GM18508 (cell line): ENCODE measurements at regions not wholly inside any gene's neighbourhood (a gene's known extent, or its start where the extent isn't known, plus 50 kb on each side); places are given as distances from the start of the nearest gene placed in this dataset.

ENCODE experiments used
- ATAC-seq: cut with Tn5 transposase; IDR thresholded peaks from one replicate; pipeline ENCODE4 v1.9.1; 2021; ENCODE audit warnings: moderate number of reproducible peaks; ENCODE audit not compliant: insufficient read depth, unreplicated experiment

- ATAC-seq: no peak
Observed at GRCh38 chr12:88977115-88977514, 375.2 kb downstream of the DUSP6 start.

DNA sequence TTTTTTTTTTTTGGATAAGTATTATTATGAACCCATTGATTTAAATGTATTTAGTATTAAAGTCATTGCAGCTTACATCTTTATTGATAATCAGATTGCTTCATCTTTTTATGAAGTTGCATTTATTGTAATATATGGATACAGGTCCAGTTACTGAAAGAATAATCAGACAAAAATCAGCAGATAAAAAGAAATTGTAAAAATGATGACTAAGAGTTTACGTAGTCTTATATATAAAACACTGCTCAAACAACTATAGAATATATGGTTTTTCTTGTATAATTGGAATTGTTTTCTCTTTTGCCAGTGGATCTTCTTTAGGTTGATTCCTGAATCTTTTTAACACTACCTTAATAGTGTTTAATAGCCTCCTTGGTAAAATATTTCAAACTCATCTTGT lies 378.3 kb downstream of the DUSP6 start:
- ATAC-seq: no peak

GRCh38 chr12:88970740-88971139 lies 381.6 kb downstream of the DUSP6 start:
- no peak for ATAC-seq

DNA sequence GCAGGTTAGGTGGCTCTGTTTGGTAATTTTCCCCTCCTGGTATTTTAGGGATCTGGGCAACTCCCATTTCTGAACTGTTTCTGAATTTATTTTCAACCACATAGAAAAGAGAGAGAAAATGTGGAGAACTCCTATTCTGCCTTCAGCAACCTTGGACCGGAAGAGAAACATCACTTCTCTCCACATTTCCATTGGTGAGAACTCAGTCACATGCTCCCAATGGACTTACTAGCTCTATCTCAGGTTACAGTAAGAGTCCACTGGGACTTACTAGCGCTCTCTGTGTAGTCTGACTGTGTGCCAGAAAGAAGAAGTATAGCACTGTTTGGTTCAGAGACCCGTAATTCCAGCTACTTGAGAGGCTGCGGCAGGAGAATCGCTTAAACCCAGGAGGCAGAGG lies 383.2 kb downstream of the DUSP6 start:
- no peak for ATAC-seq

DNA sequence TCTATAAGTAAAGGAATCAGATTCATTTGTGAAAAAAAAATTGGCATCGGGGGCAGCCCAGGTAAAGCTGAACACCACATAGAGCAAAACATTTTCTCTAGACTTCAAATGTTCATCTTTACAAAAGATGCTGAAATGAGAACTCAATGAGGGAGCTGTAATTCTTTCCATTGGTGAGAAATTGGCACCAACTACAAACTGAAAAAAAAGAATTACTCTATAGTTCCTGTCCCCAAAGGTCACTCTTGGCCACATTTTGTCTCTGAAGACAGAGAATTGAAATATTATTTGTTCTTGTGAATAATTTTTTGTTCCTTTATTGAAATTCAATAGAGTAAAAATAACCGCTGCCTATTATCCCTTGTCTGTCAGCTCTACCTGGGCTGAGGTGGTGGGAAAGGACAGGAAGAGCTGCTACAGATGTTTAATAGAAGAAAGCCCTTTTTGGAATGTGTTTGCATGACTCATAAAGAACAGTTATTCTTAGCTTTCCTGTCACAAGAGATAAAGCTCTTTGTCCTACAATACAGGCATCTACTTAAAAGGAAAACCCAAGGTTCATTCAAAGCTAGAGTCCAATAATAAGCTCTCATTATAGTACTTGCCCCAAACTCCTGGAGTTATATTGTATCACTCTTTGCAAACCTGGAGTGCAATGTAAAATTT lies 380.1 kb upstream of the KITLG start:
- no peak for ATAC-seq

GRCh38 chr12:88958946-88959345 lies 378.7 kb upstream of the KITLG start:
- ATAC-seq: no peak

DNA sequence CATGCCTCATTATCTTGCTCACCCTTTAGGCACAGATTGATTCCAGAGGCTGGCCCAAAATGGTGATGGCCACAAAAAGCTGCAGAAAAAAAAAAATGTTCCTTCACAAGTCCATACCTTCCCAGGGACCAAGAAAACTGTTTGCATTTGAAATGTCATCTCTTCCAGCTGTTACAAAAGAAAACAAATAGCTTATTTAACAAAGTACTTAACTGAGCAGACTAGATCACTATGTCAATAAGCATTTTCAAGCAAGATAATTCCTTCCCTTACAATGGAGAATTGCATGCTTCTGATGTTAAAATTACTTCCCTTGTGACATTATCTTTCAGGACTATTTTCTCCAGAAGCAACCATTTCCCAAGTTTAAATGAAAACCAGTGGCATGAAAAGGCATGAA lies 377.9 kb upstream of the KITLG start:
- no peak for ATAC-seq

DNA sequence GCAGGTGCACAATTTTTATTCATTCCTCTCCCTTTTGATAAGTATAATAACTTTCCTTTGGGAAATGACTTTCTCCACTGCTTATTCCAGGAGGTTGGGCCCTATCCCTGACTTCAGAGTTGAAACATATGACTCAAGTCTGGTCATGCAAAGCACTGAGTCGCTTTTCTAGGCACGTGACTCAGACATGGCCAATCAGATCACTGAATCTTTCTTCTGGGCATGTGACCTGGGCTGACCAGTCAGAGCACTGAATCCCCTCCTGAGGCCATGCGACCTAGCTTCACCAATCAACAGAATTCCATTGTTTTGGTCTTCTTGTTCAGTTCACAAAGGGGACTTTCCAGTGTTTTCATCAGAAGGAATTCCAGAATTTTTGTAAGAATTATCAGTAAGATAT lies 377.1 kb upstream of the KITLG start:
- ATAC-seq: no peak

DNA sequence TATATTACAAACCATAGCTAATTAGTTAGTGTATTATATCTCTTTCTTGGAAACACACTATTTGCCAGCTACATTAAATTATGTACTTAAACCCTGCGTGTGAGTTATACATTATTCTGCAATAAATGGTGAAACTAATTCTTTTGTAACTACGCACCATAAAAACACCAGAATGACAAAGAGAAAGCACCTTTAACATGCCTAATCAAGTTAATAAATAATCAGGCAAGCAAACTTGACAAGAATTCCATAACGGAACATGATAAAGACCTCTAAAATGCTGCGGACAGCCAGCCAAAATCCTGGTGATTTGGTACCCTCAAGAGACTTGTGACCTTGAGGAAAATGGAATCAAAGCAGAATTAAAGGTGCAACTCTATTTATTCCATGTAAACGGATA lies 375.3 kb upstream of the KITLG start:
- ATAC-seq: no peak

- ATAC-seq: no peak
Observed at GRCh38 chr12:88953029-88953586, 372.8 kb upstream of the KITLG start.

- no peak for ATAC-seq
Observed at GRCh38 chr12:88952562-88952942, 372.3 kb upstream of the KITLG start.

GRCh38 chr12:88951860-88952561 lies 371.7 kb upstream of the KITLG start:
- no peak for ATAC-seq

GRCh38 chr12:88951177-88951576 lies 370.9 kb upstream of the KITLG start:
- ATAC-seq: no peak

GRCh38 chr12:88947486-88948043 lies 367.3 kb upstream of the KITLG start:
- no peak for ATAC-seq

DNA sequence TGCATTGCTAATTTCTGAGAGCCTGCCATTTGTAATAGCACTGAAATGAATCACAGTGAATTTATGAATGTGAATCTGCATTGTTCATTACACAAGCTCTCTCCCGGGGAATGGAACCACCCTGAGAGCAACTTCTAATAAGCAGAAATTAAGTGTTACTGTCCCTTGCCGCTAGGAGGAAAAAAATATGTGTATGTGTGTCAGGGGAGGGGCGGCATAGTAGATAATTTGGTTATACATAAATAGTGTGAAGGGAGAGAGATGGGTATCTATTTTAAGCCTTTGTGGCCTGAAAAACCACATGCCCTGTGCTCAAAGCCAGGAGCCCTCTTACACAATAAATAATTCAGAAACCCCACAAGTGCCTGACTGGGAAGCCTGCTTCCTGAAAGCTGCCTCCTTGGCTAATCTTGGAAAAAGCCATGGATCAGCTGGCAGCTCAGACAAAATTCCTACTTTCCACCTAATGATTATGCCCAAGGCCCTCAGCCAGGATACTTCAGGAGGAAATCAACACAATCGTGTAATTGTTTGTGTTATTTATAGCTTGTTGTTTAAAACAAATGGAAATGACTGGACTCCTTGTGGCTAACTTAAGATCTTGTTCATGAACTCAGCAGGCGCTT lies 366.2 kb upstream of the KITLG start:
- ATAC-seq: no peak

DNA sequence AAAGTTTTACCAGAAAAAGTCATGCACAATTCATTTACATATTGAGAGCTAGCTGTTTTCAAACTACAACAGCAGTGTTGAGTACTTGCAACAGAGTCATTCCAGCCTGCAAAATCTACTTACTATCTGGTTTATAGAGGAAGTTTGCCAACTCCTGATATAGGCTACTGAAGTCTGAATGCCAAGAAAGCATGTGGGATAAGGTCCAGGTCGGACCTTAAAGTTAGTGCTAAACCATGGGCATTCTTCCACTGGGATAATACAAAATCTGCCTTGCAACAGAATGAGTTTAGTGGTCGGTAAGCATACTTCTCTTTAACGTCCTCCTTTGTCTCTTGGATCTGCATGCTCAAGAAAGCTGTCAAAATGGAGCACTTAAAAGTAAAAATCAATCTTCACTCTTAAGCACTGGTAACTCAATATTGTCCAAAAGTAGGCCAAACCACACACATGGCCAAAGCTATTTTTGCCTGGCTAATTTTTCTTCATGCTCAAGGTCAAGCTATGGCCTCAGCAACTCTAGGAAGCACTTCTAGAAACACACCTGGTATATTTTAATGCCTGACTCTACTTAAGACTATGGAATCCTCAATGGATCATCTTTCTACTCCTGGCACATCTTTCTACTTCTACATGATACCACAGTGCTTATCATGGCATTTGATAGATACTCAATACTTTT lies 364.9 kb upstream of the KITLG start:
- ATAC-seq: no peak

DNA sequence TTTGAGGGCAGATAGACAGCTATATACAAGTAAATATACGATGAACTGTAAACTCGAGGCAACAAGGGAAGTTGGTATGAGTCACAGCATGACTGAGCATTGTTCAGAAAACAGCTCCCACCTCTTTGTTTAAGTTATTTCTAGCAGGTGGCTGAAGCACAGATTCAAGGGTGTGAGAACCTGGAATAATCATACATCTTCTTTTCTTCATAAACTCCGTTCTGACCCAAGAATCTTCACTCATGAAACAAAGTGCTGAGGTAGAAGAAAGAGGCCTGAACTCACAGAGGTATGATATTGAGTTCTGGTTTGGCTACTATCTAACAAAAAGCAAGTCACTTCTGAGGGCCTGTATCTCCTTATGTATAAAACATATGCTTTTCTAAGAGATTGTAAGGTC lies 364.1 kb upstream of the KITLG start:
- no peak for ATAC-seq

GRCh38 chr12:88940854-88941253 lies 360.6 kb upstream of the KITLG start:
- ATAC-seq: no peak

GRCh38 chr12:88935856-88936255 lies 355.6 kb upstream of the KITLG start:
- no peak for ATAC-seq

DNA sequence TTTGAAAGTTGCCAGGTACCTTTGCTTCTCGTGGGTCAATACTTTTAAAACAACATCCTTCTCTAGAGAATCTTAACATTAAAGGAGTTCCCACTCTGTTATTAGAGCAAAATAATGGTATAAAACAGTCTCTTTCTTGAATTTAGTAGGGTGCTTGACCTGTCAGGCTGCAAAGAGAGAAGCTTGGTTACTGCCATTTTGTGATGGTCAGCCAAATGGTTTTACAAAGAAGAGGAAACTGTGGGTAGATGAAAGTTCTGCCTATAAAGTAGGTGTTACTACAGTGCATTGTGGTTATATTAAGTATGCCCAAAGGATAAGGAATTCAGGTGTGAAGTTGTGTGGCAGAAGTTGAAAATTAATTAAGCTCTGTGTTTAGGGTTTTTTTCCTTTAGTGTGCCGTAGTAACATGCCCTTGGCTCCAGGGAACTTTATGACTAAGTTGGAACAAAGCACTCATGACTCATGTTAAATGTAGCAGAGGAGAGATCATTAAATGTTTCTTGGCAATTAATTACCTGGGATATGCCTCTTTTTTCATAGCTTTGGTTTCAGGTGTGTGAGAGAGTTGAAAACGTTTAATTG lies 354.0 kb upstream of the KITLG start:
- ATAC-seq: no peak
